HL-60 (cell line): ENCODE measurements at regions not wholly inside any gene's neighbourhood (a gene's known extent, or its start where the extent isn't known, plus 50 kb on each side); places are given as distances from the start of the nearest gene placed in this dataset.

Experiments used
- CTCF ChIP-seq: IDR thresholded peaks from one replicate; pipeline ENCODE4 v1.5.1; 2011; ENCODE audit warnings: low read length, control low read depth, inconsistent platforms; ENCODE audit not compliant: insufficient read depth
- GABPA ChIP-seq: IDR thresholded peaks from 2 replicates; pipeline ENCODE4 v1.6.1; 2012; ENCODE audit warnings: low read depth
- POLR2AphosphoS5 ChIP-seq: IDR thresholded peaks from 2 replicates; pipeline ENCODE4 v1.6.1; 2012; ENCODE audit warnings: low read depth
- REST ChIP-seq: IDR thresholded peaks from 2 replicates; pipeline ENCODE4 v1.6.1; 2012; ENCODE audit warnings: low read depth; ENCODE audit not compliant: insufficient replicate concordance

GRCh38 chrX:83759872-83760271 is 101.1 kb upstream of the CYLC1 start:
- no peak for TF ChIP-seq POLR2AphosphoS5
- no peak for TF ChIP-seq CTCF
- TF ChIP-seq REST, result no peak
- TF ChIP-seq GABPA, result no peak
